Endodermal cell (in vitro differentiated cells): ENCODE measurements at regions not wholly inside any gene's neighbourhood (a gene's known extent, or its start where the extent isn't known, plus 50 kb on each side); places are given as distances from the start of the nearest gene placed in this dataset.

Experiments
- DNase-seq: peaks from one replicate; pipeline ENCODE4 v3.0.0-alpha.2; 2017
- H3K27ac ChIP-seq: 2 replicates; pipeline ENCODE4 v1.5.1; 2013; ENCODE audit warnings: mild to moderate bottlenecking, low read depth, low read length, moderate library complexity
- H3K27me3 ChIP-seq: 2 replicates; pipeline ENCODE4 v1.6.1; 2013; ENCODE audit warnings: mild to moderate bottlenecking, low read length, moderate library complexity; ENCODE audit not compliant: insufficient read depth, control insufficient read depth, poor library complexity, severe bottlenecking
- H3K36me3 ChIP-seq: 2 replicates; pipeline ENCODE4 v1.7.0; 2013; ENCODE audit warnings: mild to moderate bottlenecking, low read length, moderate library complexity; ENCODE audit not compliant: control insufficient read depth, insufficient read depth
- H3K4me1 ChIP-seq: one replicate; pipeline ENCODE4 v1.7.0; 2013; ENCODE audit warnings: low read length; ENCODE audit not compliant: control insufficient read depth, insufficient read depth
- H3K4me3 ChIP-seq: 2 replicates; pipeline ENCODE4 v1.5.1; 2013; ENCODE audit warnings: mild to moderate bottlenecking, low read length, moderate library complexity
- H3K9ac ChIP-seq: 2 replicates; pipeline ENCODE4 v1.6.1; 2013; ENCODE audit warnings: mild to moderate bottlenecking, low read length, moderate library complexity; ENCODE audit not compliant: poor library complexity, severe bottlenecking; ENCODE audit errors: extremely low read depth
- H3K9me3 ChIP-seq: 2 replicates; pipeline ENCODE4 v1.6.1; 2013; ENCODE audit warnings: mild to moderate bottlenecking, low read length, moderate library complexity; ENCODE audit not compliant: control insufficient read depth
- H3K27ac Mint-ChIP-seq: 2 replicates; pipeline ENCODE4 v1.8.0; 2020; ENCODE audit warnings: mixed read lengths
- H3K27me3 Mint-ChIP-seq: 2 replicates; pipeline ENCODE4 v1.8.0; 2021; ENCODE audit warnings: mild to moderate bottlenecking, mixed read lengths; ENCODE audit not compliant: insufficient read depth
- H3K36me3 Mint-ChIP-seq: 2 replicates; pipeline ENCODE4 v1.8.0; 2020; ENCODE audit warnings: low read depth, mixed read lengths
- H3K4me1 Mint-ChIP-seq: 2 replicates; pipeline ENCODE4 v1.8.0; 2020; ENCODE audit warnings: mixed read lengths
- H3K4me3 Mint-ChIP-seq: 2 replicates; pipeline ENCODE4 v1.8.0; 2020; ENCODE audit warnings: mild to moderate bottlenecking, moderate library complexity, mixed read lengths
- H3K9me3 Mint-ChIP-seq: 2 replicates; pipeline ENCODE4 v1.8.0; 2020; ENCODE audit warnings: mild to moderate bottlenecking, mixed read lengths
- WGBS, 2 experiments: methylation state at CpG; one replicate each; pipeline versions ENCODE4 v1.1.5 to v1.1.7; 2013; ENCODE audit warnings: missing lambda C conversion rate in 2 of 2, mixed read lengths in 1 of 2; ENCODE audit not compliant: insufficient coverage in 1 of 2, insufficient read length in 1 of 2; 5-methylcytosine and 5-hydroxymethylcytosine counted together
- TF ChIP-seq, protein P1 (sequence below): fragments of 200-600 bp; sonication (generic); conservative IDR thresholded peaks from 2 replicates; pipeline ENCODE4 v1.5.0; 2021; ENCODE audit warnings: antibody characterized with exemption, mild to moderate bottlenecking

DNA sequence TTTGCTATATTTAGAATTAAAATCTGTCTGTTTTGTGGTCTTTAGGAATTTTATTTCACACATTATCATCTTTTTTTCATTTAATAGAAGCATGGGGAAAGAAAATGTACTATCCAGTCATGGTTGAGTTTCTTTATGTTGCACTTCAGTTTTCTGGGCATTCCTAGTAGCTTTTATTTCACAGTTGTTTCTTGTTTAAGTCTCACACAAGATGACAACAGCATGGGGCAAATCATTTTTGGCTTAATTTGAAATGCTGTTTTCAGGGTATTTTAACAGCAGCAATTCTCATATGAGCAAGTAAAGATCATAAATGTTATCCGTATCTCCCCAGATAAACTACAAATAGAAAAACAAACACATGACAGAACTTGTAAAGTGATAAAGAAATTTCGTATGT, 1600.2 kb downstream of the PCDH9 start:
- no peak for DNase-seq
- H3K4me1 ChIP-seq: no peaks in the 10 kb centered on the region
- Mint-ChIP-seq H3K36me3 (no peaks in the 10 kb centered on the region), H3K4me3 (no peak overlapping the region), H3K27ac (no peak overlapping the region), H3K9me3 (no peaks in the 10 kb centered on the region), H3K27me3 (no peaks in the 10 kb centered on the region), H3K4me1 (no peaks in the 10 kb centered on the region)
- no peaks in the 10 kb centered on the region for H3K9me3 ChIP-seq
- H3K4me3 ChIP-seq: no peak overlapping the region
- TF ChIP-seq, protein P1, sequence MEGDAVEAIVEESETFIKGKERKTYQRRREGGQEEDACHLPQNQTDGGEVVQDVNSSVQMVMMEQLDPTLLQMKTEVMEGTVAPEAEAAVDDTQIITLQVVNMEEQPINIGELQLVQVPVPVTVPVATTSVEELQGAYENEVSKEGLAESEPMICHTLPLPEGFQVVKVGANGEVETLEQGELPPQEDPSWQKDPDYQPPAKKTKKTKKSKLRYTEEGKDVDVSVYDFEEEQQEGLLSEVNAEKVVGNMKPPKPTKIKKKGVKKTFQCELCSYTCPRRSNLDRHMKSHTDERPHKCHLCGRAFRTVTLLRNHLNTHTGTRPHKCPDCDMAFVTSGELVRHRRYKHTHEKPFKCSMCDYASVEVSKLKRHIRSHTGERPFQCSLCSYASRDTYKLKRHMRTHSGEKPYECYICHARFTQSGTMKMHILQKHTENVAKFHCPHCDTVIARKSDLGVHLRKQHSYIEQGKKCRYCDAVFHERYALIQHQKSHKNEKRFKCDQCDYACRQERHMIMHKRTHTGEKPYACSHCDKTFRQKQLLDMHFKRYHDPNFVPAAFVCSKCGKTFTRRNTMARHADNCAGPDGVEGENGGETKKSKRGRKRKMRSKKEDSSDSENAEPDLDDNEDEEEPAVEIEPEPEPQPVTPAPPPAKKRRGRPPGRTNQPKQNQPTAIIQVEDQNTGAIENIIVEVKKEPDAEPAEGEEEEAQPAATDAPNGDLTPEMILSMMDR: no peak
- H3K27me3 ChIP-seq: no peaks in the 10 kb centered on the region
- H3K27ac ChIP-seq: no peak overlapping the region
- no peak overlapping the region for H3K9ac ChIP-seq
- H3K36me3 ChIP-seq: no peaks in the 10 kb centered on the region
- no CpG with 5 or more reads among the region's 2 CpGs for WGBS, 2 experiments

DNA sequence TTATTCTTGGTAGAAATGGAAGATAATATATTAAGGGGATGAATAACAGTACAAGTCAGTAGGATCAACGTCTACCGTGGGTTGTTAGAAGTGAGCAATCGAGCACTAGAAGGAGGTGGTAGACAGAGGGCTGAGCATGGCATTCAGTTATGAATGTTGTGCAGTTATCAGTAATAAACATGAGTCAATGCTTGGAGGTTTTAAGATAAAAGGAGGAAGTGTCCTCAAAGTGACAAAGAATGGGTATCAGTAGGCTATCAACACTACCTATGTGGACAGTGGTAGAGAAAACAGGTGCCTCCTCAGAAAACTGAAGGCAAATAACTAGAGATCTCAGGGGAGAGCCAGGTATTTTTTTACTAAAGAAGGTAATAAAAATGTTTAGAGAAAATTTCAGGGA, 1607.0 kb downstream of the PCDH9 start:
- no peak overlapping the region for H3K9ac ChIP-seq
- H3K27ac ChIP-seq: no peak overlapping the region
- no peak for DNase-seq
- no peaks in the 10 kb centered on the region for H3K36me3 Mint-ChIP-seq
- H3K27me3 Mint-ChIP-seq: peaks cover 5% of the 10 kb centered on the region
- no peaks in the 10 kb centered on the region for H3K36me3 ChIP-seq
- no peak overlapping the region for H3K4me3 ChIP-seq
- no peaks in the 10 kb centered on the region for H3K27me3 ChIP-seq
- TF ChIP-seq, protein P1: no peak
- H3K4me3 Mint-ChIP-seq: no peak overlapping the region
- 89 to 100% methylated on average over 3 of the region's 3 CpGs for WGBS, 2 experiments
- no peaks in the 10 kb centered on the region for H3K4me1 ChIP-seq
- no peaks in the 10 kb centered on the region for H3K9me3 ChIP-seq
- H3K4me1 Mint-ChIP-seq: no peaks in the 10 kb centered on the region
- no peak overlapping the region for H3K27ac Mint-ChIP-seq
- no peaks in the 10 kb centered on the region for H3K9me3 Mint-ChIP-seq

DNA sequence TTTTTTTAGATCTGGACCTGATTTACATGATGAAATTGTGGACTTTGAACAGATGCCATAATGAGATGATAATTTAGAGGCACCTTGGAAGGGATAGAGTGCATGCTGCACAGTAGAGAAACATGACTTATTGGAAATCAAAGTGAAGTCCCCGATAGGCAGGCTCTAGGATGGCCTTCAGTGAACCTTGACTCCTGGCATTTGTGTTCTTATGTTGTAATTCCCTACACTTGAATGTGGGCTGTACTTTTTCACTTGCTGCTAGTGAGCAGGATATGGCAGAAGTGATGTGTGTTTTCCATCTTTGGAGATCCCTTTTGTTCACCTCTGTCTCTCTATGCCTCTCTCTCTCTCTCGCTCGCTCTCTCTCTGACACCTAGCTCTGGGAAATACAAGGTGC, 1614.6 kb downstream of the PCDH9 start:
- TF ChIP-seq, protein P1: no peak
- H3K9ac ChIP-seq: no peak overlapping the region
- WGBS, 2 experiments: 96% methylated on average over 3 of the region's 3 CpGs; no CpG with 5 or more reads in 1 of the 2 experiments
- Mint-ChIP-seq H3K9me3 (peaks cover 1% of the 10 kb centered on the region), H3K4me1 (no peaks in the 10 kb centered on the region), H3K36me3 (no peaks in the 10 kb centered on the region), H3K27me3 (peaks cover 5% of the 10 kb centered on the region), H3K27ac (no peak overlapping the region), H3K4me3 (no peak overlapping the region)
- no peaks in the 10 kb centered on the region for H3K27me3 ChIP-seq
- H3K9me3 ChIP-seq: no peaks in the 10 kb centered on the region
- DNase-seq: no peak
- H3K36me3 ChIP-seq: no peaks in the 10 kb centered on the region
- no peaks in the 10 kb centered on the region for H3K4me1 ChIP-seq
- no peak overlapping the region for H3K27ac ChIP-seq
- no peak overlapping the region for H3K4me3 ChIP-seq
